Vagina (tissue), 2 donors: ENCODE measurements at regions not wholly inside any gene's neighbourhood (a gene's known extent, or its start where the extent isn't known, plus 50 kb on each side); places are given as distances from the start of the nearest gene placed in this dataset.
"Not testable (repeated sequence)": the region's sequence is repeated elsewhere in the genome, so short reads cannot be mapped to it uniquely, and the experiment has no call there.

Experiments used
- DNase-seq, 2 donors: peaks; one replicate each; pipeline ENCODE4 v3.0.0-alpha.2; 2017; ENCODE audit errors: extremely low spot score in 2 of 2
- H3K27ac ChIP-seq: fragments of 200-600 bp; sonication (generic); one replicate; pipeline ENCODE4 v1.5.1; 2019
- H3K27me3 ChIP-seq: fragments of 200-600 bp; sonication (generic); one replicate; pipeline ENCODE4 v1.5.1; 2019
- H3K36me3 ChIP-seq, 2 donors: fragments of 200-600 bp; sonication (generic); one replicate each; pipeline ENCODE4 v1.5.1; 2017 to 2019
- H3K4me1 ChIP-seq: fragments of 200-600 bp; sonication (generic); one replicate; pipeline ENCODE4 v1.5.1; 2019
- H3K4me3 ChIP-seq, 2 donors: fragments of 200-600 bp; sonication (generic); 1 replicate in 1 of 2; 2 replicates in 1 of 2; pipeline ENCODE4 v1.5.1; 2016 to 2019
- H3K9me3 ChIP-seq: fragments of 200-600 bp; sonication (generic); one replicate; pipeline ENCODE4 v1.5.1; 2019
- CTCF ChIP-seq, 3 experiments: fragments of 450-650 bp in 2 of 3; fragments of 200-600 bp in 1 of 3; sonication (generic) in 1 of 3; IDR thresholded peaks; one replicate each; pipeline ENCODE4 v1.5.1; 2017 to 2019; ENCODE audit warnings: antibody characterized with exemption in 3 of 3, mild to moderate bottlenecking in 2 of 3, moderate library complexity in 2 of 3
- POLR2A ChIP-seq, 2 donors: fragments of 450-650 bp; IDR thresholded peaks; one replicate each; pipeline ENCODE4 v1.6.1; 2017; ENCODE audit warnings: antibody characterized with exemption in 2 of 2, mild to moderate bottlenecking in 2 of 2, moderate library complexity in 2 of 2
- POLR2AphosphoS5 ChIP-seq, 2 donors: sonication (generic); formaldehyde crosslinking; IDR thresholded peaks; one replicate each; pipeline ENCODE4 v1.9.0; 2017; ENCODE audit warnings: antibody characterized with exemption in 2 of 2, mild to moderate bottlenecking in 2 of 2, low read depth in 1 of 2; ENCODE audit not compliant: insufficient read depth in 1 of 2
- intact Hi-C: fragments of 100-400 bp; cut with DNase I; formaldehyde crosslinking; loops from one replicate; pipeline ENCODE4 v1.15.1; 2023

- H3K4me1 ChIP-seq: no peaks in the 10 kb centered on the region
- no peaks in the 10 kb centered on the region for H3K27me3 ChIP-seq
- no peak for TF ChIP-seq POLR2A (IDR thresholded peaks at IDR 0.05)
- no peak for TF ChIP-seq CTCF (IDR thresholded peaks at IDR 0.05)
- no peak for TF ChIP-seq POLR2AphosphoS5 (IDR thresholded peaks at IDR 0.05; ENCODE audit: insufficient read depth in 1 of 2, low read depth in 1 of 2)
- no peaks in the 10 kb centered on the region for H3K9me3 ChIP-seq
- no peak overlapping the region for H3K4me3 ChIP-seq
- no peak for DNase-seq
- H3K27ac ChIP-seq: no peak overlapping the region
- no peaks in the 10 kb centered on the region for H3K36me3 ChIP-seq
- intact Hi-C loops: no loop called here
Measured at GRCh38 chr6:40831381-40831780, 207.6 kb downstream of the UNC5CL start.

- TF ChIP-seq POLR2A (IDR thresholded peaks at IDR 0.05): no peak
- no peak for TF ChIP-seq POLR2AphosphoS5 (IDR thresholded peaks at IDR 0.05; ENCODE audit: insufficient read depth in 1 of 2, low read depth in 1 of 2)
- TF ChIP-seq CTCF (IDR thresholded peaks at IDR 0.05): no peak
- H3K9me3 ChIP-seq: no peaks in the 10 kb centered on the region
- no peaks in the 10 kb centered on the region for H3K27me3 ChIP-seq
- no peak for DNase-seq
- H3K4me3 ChIP-seq: no peak overlapping the region
- no peaks in the 10 kb centered on the region for H3K4me1 ChIP-seq
- intact Hi-C loops: loop anchor here (5.0 kb wide), 1 partner anchor 1738 kb away; no protein-coding TSS in a partner anchor
- no peaks in the 10 kb centered on the region for H3K36me3 ChIP-seq
- no peak overlapping the region for H3K27ac ChIP-seq
Measured at GRCh38 chr6:40825102-40825501, 213.9 kb downstream of the UNC5CL start.

GRCh38 chr6:40823917-40824891, 214.8 kb downstream of the UNC5CL start:
- H3K36me3 ChIP-seq, H3K27me3 ChIP-seq, H3K27ac ChIP-seq, H3K4me3 ChIP-seq, intact Hi-C loops, H3K9me3 ChIP-seq, H3K4me1 ChIP-seq, DNase-seq: not testable (repeated sequence)
- TF ChIP-seq CTCF (IDR thresholded peaks at IDR 0.05): peak in 1 of 3 experiments; percentile 9

GRCh38 chr6:40822619-40823018, 216.4 kb downstream of the UNC5CL start:
- no peak for TF ChIP-seq POLR2AphosphoS5 (IDR thresholded peaks at IDR 0.05; ENCODE audit: insufficient read depth in 1 of 2, low read depth in 1 of 2)
- no peak for TF ChIP-seq POLR2A (IDR thresholded peaks at IDR 0.05)
- no peak for TF ChIP-seq CTCF (IDR thresholded peaks at IDR 0.05)
- H3K27me3 ChIP-seq: no peaks in the 10 kb centered on the region
- no peaks in the 10 kb centered on the region for H3K9me3 ChIP-seq
- H3K4me3 ChIP-seq: no peak overlapping the region
- H3K27ac ChIP-seq: no peak overlapping the region
- H3K36me3 ChIP-seq: no peaks in the 10 kb centered on the region
- no peak for DNase-seq
- intact Hi-C loops: no loop called here
- no peaks in the 10 kb centered on the region for H3K4me1 ChIP-seq

- no peak for DNase-seq
- no peaks in the 10 kb centered on the region for H3K36me3 ChIP-seq
Measured at GRCh38 chr6:40819182-40819834, 219.7 kb downstream of the UNC5CL start.

More at GRCh38 chr6:40819182-40819834, 219.7 kb downstream of the UNC5CL start:
- intact Hi-C loops: no loop called here
- H3K4me1 ChIP-seq: no peaks in the 10 kb centered on the region
- no peak overlapping the region for H3K4me3 ChIP-seq
- H3K27ac ChIP-seq: no peak overlapping the region
- H3K9me3 ChIP-seq: no peaks in the 10 kb centered on the region
- no peak for TF ChIP-seq CTCF (IDR thresholded peaks at IDR 0.05)
- no peak for TF ChIP-seq POLR2A (IDR thresholded peaks at IDR 0.05)
- TF ChIP-seq POLR2AphosphoS5 (IDR thresholded peaks at IDR 0.05; ENCODE audit: insufficient read depth in 1 of 2, low read depth in 1 of 2): no peak
- no peaks in the 10 kb centered on the region for H3K27me3 ChIP-seq
